Astrocyte (in vitro differentiated cells and primary cell): ENCODE measurements at regions not wholly inside any gene's neighbourhood (a gene's known extent, or its start where the extent isn't known, plus 50 kb on each side); places are given as distances from the start of the nearest gene placed in this dataset.

ENCODE experiments used
- DNase-seq: peaks from one replicate; pipeline ENCODE4 v3.0.0-alpha.2; 2010; ENCODE audit warnings: low read depth
- FAIRE-seq: peaks from 2 replicates; lab custom pipeline; 2011; peaks lifted over from hg19 to GRCh38; lab: Jason Lieb, UNC
- H2AFZ ChIP-seq: 2 replicates; pipeline ENCODE4 v1.6.0; 2012; ENCODE audit warnings: low read depth, low read length, inconsistent platforms
- H3K27ac ChIP-seq: 2 replicates; pipeline ENCODE4 v1.5.1; 2011; ENCODE audit warnings: low read depth, low read length, inconsistent platforms
- H3K27me3 ChIP-seq: 2 replicates; pipeline ENCODE4 v1.6.0; 2011; ENCODE audit warnings: low read length, inconsistent platforms; ENCODE audit not compliant: insufficient read depth
- H3K36me3 ChIP-seq: 2 replicates; pipeline ENCODE4 v1.5.1; 2011; ENCODE audit warnings: low read length, inconsistent platforms; ENCODE audit not compliant: insufficient read depth
- H3K4me1 ChIP-seq: 2 replicates; pipeline ENCODE4 v1.5.1; 2011; ENCODE audit warnings: low read length, inconsistent platforms; ENCODE audit not compliant: insufficient read depth
- H3K4me2 ChIP-seq: 2 replicates; pipeline ENCODE4 v1.6.0; 2012; ENCODE audit warnings: low read length, inconsistent platforms
- H3K4me3 ChIP-seq: 2 replicates; pipeline ENCODE4 v1.5.1; 2011; ENCODE audit warnings: low read depth, mild to moderate bottlenecking, low read length, inconsistent platforms; ENCODE audit not compliant: insufficient read depth
- H3K79me2 ChIP-seq: 2 replicates; pipeline ENCODE4 v1.6.0; 2012; ENCODE audit warnings: mild to moderate bottlenecking, low read length, inconsistent platforms; ENCODE audit not compliant: insufficient read depth
- H3K9ac ChIP-seq: 2 replicates; pipeline ENCODE4 v1.6.0; 2012; ENCODE audit warnings: mild to moderate bottlenecking, low read length, inconsistent platforms
- H3K9me3 ChIP-seq: 2 replicates; pipeline ENCODE4 v1.5.1; 2012; ENCODE audit warnings: low read depth, mild to moderate bottlenecking, low read length, inconsistent platforms; ENCODE audit not compliant: insufficient read depth
- H4K20me1 ChIP-seq: 2 replicates; pipeline ENCODE4 v1.6.0; 2012; ENCODE audit warnings: low read length, inconsistent platforms; ENCODE audit not compliant: insufficient read depth
- H3K27ac Mint-ChIP-seq: one replicate; pipeline ENCODE4 v1.8.0; 2021; ENCODE audit warnings: mild to moderate bottlenecking, mixed read lengths; ENCODE audit not compliant: unreplicated experiment
- H3K27me3 Mint-ChIP-seq: one replicate; pipeline ENCODE4 v1.8.0; 2021; ENCODE audit warnings: low read depth, mixed read lengths; ENCODE audit not compliant: unreplicated experiment
- H3K36me3 Mint-ChIP-seq: one replicate; pipeline ENCODE4 v1.8.0; 2021; ENCODE audit warnings: low read depth, mixed read lengths; ENCODE audit not compliant: unreplicated experiment
- H3K4me1 Mint-ChIP-seq: one replicate; pipeline ENCODE4 v1.8.0; 2021; ENCODE audit warnings: low read depth, mixed read lengths; ENCODE audit not compliant: unreplicated experiment
- H3K4me3 Mint-ChIP-seq: one replicate; pipeline ENCODE4 v1.8.0; 2021; ENCODE audit warnings: mild to moderate bottlenecking, moderate library complexity, mixed read lengths; ENCODE audit not compliant: unreplicated experiment
- H3K9me3 Mint-ChIP-seq: one replicate; pipeline ENCODE4 v1.8.0; 2021; ENCODE audit warnings: mild to moderate bottlenecking, mixed read lengths; ENCODE audit not compliant: unreplicated experiment
- CTCF ChIP-seq: IDR thresholded peaks from 2 replicates; pipeline ENCODE4 v1.5.1; 2011; ENCODE audit warnings: low read depth, mild to moderate bottlenecking, inconsistent platforms, low read length, moderate library complexity; ENCODE audit not compliant: insufficient read depth
- EZH2 ChIP-seq: IDR thresholded peaks from 2 replicates; pipeline ENCODE4 v1.6.1; 2012; ENCODE audit warnings: mild to moderate bottlenecking, low read length, inconsistent platforms; ENCODE audit not compliant: insufficient read depth

- no peaks in the 10 kb centered on the region for H4K20me1 ChIP-seq
- H3K9me3 ChIP-seq, result no peaks in the 10 kb centered on the region
- Mint-ChIP-seq H3K27ac (no peak overlapping the region), H3K27me3 (peaks cover 9% of the 10 kb centered on the region), H3K9me3 (peaks cover 4% of the 10 kb centered on the region), H3K36me3 (no peaks in the 10 kb centered on the region), H3K4me1 (no peaks in the 10 kb centered on the region), H3K4me3 (no peak overlapping the region)
- no peak overlapping the region for H3K9ac ChIP-seq
- TF ChIP-seq EZH2, result no peak
- TF ChIP-seq CTCF, result no peak
- no peak overlapping the region for H3K27ac ChIP-seq
- no peaks in the 10 kb centered on the region for H3K36me3 ChIP-seq
- H2AFZ ChIP-seq, result no peak overlapping the region
- no peaks in the 10 kb centered on the region for H3K4me1 ChIP-seq
- no peak overlapping the region for H3K4me2 ChIP-seq
- H3K79me2 ChIP-seq, result no peaks in the 10 kb centered on the region
- no peak for DNase-seq
- no peaks in the 10 kb centered on the region for H3K27me3 ChIP-seq
- no peak for FAIRE-seq
- no peak overlapping the region for H3K4me3 ChIP-seq
These were observed 114.8 kb upstream of the C16orf82 start for GRCh38 chr16:26951950-26952349.

DNA sequence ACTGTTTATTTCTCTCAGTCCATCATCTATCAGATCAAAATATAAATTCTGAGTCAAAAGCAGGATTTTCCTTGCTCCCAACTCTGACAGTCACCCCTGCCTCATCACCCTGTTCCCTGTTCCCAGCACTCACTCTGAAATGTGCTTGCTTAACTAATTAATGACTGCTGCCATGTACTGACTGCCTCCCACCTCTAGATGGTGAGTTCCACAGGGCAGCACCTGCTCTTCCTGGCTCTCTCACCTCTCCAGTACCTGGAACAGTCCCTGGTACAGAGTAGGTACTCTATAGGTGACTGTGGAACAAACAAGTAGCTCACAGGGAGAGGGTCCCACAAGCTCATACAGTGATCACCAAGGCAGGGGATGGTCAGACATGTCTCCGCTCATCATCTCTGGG lies 114.3 kb upstream of the C16orf82 start:
- Histone ChIP-seq H3K79me2 (no peaks in the 10 kb centered on the region), H3K27me3 (no peaks in the 10 kb centered on the region), H3K9me3 (no peaks in the 10 kb centered on the region), H2AFZ (no peak overlapping the region), H3K4me1 (no peaks in the 10 kb centered on the region), H3K4me3 (no peak overlapping the region), H3K9ac (no peak overlapping the region), H4K20me1 (no peaks in the 10 kb centered on the region), H3K27ac (no peak overlapping the region), H3K4me2 (no peak overlapping the region), H3K36me3 (no peaks in the 10 kb centered on the region)
- Mint-ChIP-seq H3K4me3 (no peak overlapping the region), H3K27ac (no peak overlapping the region), H3K9me3 (peaks cover 4% of the 10 kb centered on the region), H3K36me3 (no peaks in the 10 kb centered on the region), H3K27me3 (peaks cover 9% of the 10 kb centered on the region), H3K4me1 (no peaks in the 10 kb centered on the region)
- FAIRE-seq (no peak), DNase-seq (no peak)
- no peak for TF ChIP-seq CTCF
- no peak for TF ChIP-seq EZH2

GRCh38 chr16:26957283-26957859 lies 109.4 kb upstream of the C16orf82 start:
- no peaks in the 10 kb centered on the region for H3K4me1 ChIP-seq
- no peaks in the 10 kb centered on the region for H4K20me1 ChIP-seq
- no peak overlapping the region for H3K27ac ChIP-seq
- H3K4me1 Mint-ChIP-seq, result no peaks in the 10 kb centered on the region
- H3K4me2 ChIP-seq, result no peak overlapping the region
- H3K4me3 ChIP-seq, result no peak overlapping the region
- no peak overlapping the region for H2AFZ ChIP-seq
- no peak overlapping the region for H3K9ac ChIP-seq
- FAIRE-seq (no peak), DNase-seq (no peak)
- H3K9me3 Mint-ChIP-seq, result peaks cover 14% of the 10 kb centered on the region
- TF ChIP-seq EZH2, result no peak
- TF ChIP-seq CTCF, result no peak
- H3K27ac Mint-ChIP-seq, result no peak overlapping the region
- H3K79me2 ChIP-seq, result no peaks in the 10 kb centered on the region
- no peaks in the 10 kb centered on the region for H3K36me3 Mint-ChIP-seq
- no peaks in the 10 kb centered on the region for H3K9me3 ChIP-seq
- H3K36me3 ChIP-seq, result no peaks in the 10 kb centered on the region
- H3K27me3 ChIP-seq, result no peaks in the 10 kb centered on the region
- H3K4me3 Mint-ChIP-seq, result no peak overlapping the region
- peaks cover 7% of the 10 kb centered on the region for H3K27me3 Mint-ChIP-seq
